Stomach (tissue), 8 donors: ENCODE measurements at regions not wholly inside any gene's neighbourhood (a gene's known extent, or its start where the extent isn't known, plus 50 kb on each side); places are given as distances from the start of the nearest gene placed in this dataset.
"Not testable (repeated sequence)": the region's sequence is repeated elsewhere in the genome, so short reads cannot be mapped to it uniquely, and the experiment has no call there.

ENCODE experiments used
- DNase-seq, 2 donors: peaks; one replicate each; pipeline versions ENCODE4 v3.0.0 to v3.0.0-alpha.2; 2013 to 2019
- H3K27ac ChIP-seq, 5 donors: fragments of 200-600 bp in 4 of 5; sonication (generic) in 4 of 5; one replicate each; pipeline ENCODE4 v1.5.1; 2013 to 2019; ENCODE audit warnings: mild to moderate bottlenecking in 1 of 5, moderate library complexity in 1 of 5
- H3K27me3 ChIP-seq, 3 donors: fragments of 200-600 bp; sonication (generic); one replicate each; pipeline ENCODE4 v1.5.1; 2017 to 2019; ENCODE audit warnings: mixed run types in 1 of 3
- H3K36me3 ChIP-seq, 4 donors: fragments of 200-600 bp; sonication (generic); 1 replicate in 3 of 4; 2 replicates in 1 of 4; pipeline ENCODE4 v1.5.1; 2016 to 2019
- H3K4me1 ChIP-seq, 4 donors: fragments of 200-600 bp; sonication (generic); one replicate each; pipeline ENCODE4 v1.5.1; 2016 to 2019
- H3K4me3 ChIP-seq, 4 donors: fragments of 200-600 bp; sonication (generic) in 3 of 4; one replicate each; pipeline ENCODE4 v1.5.1; 2016 to 2019; ENCODE audit warnings: mild to moderate bottlenecking in 1 of 4
- H3K9me3 ChIP-seq, 4 donors: fragments of 200-600 bp; sonication (generic); one replicate each; pipeline ENCODE4 v1.5.1; 2016 to 2019
- CTCF ChIP-seq, 7 experiments: fragments of 450-650 bp in 4 of 7; fragments of 200-600 bp in 3 of 7; sonication (generic) in 3 of 7; IDR thresholded peaks; one replicate each; pipeline ENCODE4 v1.5.1; 2016 to 2019; ENCODE audit warnings: antibody characterized with exemption in 7 of 7, control low read depth in 2 of 7, mild to moderate bottlenecking in 1 of 7
- EP300 ChIP-seq: sonication (generic); formaldehyde crosslinking; IDR thresholded peaks from one replicate; pipeline ENCODE4 v1.6.1; 2017; ENCODE audit warnings: antibody characterized with exemption
- POLR2A ChIP-seq, 4 donors: fragments of 450-650 bp; IDR thresholded peaks; one replicate each; pipeline ENCODE4 v1.6.1; 2016; ENCODE audit warnings: antibody characterized with exemption in 4 of 4, control low read depth in 2 of 4, mild to moderate bottlenecking in 1 of 4, moderate library complexity in 1 of 4
- POLR2AphosphoS5 ChIP-seq, 3 donors: sonication (generic); formaldehyde crosslinking; IDR thresholded peaks; one replicate each; pipeline ENCODE4 v1.6.1; 2016; ENCODE audit warnings: antibody characterized with exemption in 3 of 3
- WGBS, 5 donors: extraction: QIAGEN DNeasy Blood & Tissue Kit in 3 of 5; methylation state at CpG; one replicate each; pipeline versions ENCODE4 v1.1.5 to v1.1.7; 2013 to 2018; 5-methylcytosine and 5-hydroxymethylcytosine counted together
- intact Hi-C: fragments of 100-400 bp; cut with DNase I; formaldehyde crosslinking; loops from one replicate; pipeline ENCODE4 v1.15.1; 2023; ENCODE audit warnings: low total_unique reads
- donor health status: healthy with polysubstance abuse.
- donor health status: Bipolar disorder and iron deficiency.
- donor health status: healthy.

DNA sequence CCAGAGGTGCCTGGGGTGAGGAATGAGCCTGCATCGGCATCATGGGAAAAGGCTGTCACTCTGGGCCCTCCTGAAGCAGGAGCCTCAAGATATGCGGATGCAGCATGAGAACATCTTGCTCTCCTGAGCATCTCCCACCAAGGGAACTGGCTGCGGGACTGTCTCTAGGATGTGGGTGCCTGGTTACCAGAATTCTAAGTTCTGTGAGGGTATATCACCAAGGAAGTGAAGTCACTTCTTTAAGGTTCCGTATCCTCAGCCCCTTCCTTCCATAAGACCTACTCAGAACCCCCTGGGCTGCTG is 86.9 kb downstream of the GGTLC2 start:
- H3K27ac ChIP-seq = no peak overlapping the region
- no peaks in the 10 kb centered on the region for H3K36me3 ChIP-seq
- H3K4me3 ChIP-seq = no peak overlapping the region
- TF ChIP-seq POLR2AphosphoS5 (IDR thresholded peaks at IDR 0.05) (no peak), CTCF (IDR thresholded peaks at IDR 0.05) (no peak)
- no peaks in the 10 kb centered on the region for H3K9me3 ChIP-seq
- 72 to 97% (median 96%) methylated on average over 3 to 4 of the region's 4 CpGs for WGBS, 5 donors
- no peak for DNase-seq
- H3K4me1 ChIP-seq = no peaks in the 10 kb centered on the region
- intact Hi-C loops = no loop called here
- peaks cover 0 to 21% (median 0%) of the 10 kb centered on the region in 3 donors for H3K27me3 ChIP-seq

DNA sequence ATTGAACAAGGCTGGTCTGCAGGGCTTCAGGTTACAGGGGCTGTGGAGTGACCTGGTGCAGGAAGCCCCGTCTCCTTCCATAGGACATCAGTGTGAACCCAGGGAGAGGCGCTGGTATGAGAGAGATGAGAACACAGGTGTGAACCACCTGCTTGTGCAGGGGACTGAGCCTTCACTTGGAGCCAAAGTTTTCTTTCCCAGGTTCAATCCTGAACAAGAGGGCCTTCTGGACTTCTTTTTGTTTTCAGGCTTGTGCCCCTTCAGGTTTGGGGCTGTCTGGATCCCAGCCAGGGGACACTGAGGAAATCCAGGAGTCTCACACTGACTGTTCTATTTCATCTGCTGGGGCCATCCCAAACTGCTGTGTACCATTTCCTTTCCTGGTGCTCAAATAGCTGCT is 88.6 kb downstream of the GGTLC2 start:
- H3K4me3 ChIP-seq, DNase-seq, H3K9me3 ChIP-seq, intact Hi-C loops, H3K27ac ChIP-seq, H3K4me1 ChIP-seq, H3K36me3 ChIP-seq: not testable (repeated sequence)
- peaks cover 0 to 22% (median 0%) of the 10 kb centered on the region in 3 donors for H3K27me3 ChIP-seq
- WGBS, 5 donors = 76 to 100% (median 77%) methylated on average over 2 of the region's 2 CpGs

- H3K27ac ChIP-seq = no peak overlapping the region
- H3K27me3 ChIP-seq = peaks cover 0 to 27% (median 0%) of the 10 kb centered on the region in 3 donors
- TF ChIP-seq EP300 = no peak
- no peak for TF ChIP-seq POLR2AphosphoS5 (IDR thresholded peaks at IDR 0.05)
- no peak for TF ChIP-seq POLR2A (IDR thresholded peaks at IDR 0.05)
- no peak for TF ChIP-seq CTCF (IDR thresholded peaks at IDR 0.05)
- DNase-seq = no peak
- intact Hi-C loops = no loop called here
- no peaks in the 10 kb centered on the region for H3K9me3 ChIP-seq
- H3K4me1 ChIP-seq = no peaks in the 10 kb centered on the region
- 79 to 85% (median 80%) methylated on average over 7 of the region's 7 CpGs for WGBS, 5 donors
- H3K4me3 ChIP-seq = no peak overlapping the region
- H3K36me3 ChIP-seq = no peaks in the 10 kb centered on the region
Measured at GRCh38 chr22:22733881-22734373, 89.5 kb downstream of the GGTLC2 start.

- intact Hi-C loops = not testable (repeated sequence)
Measured at GRCh38 chr22:22734395-22735272, 90.2 kb downstream of the GGTLC2 start.

GRCh38 chr22:22735276-22735675 is 90.9 kb downstream of the GGTLC2 start:
- intact Hi-C loops, H3K4me3 ChIP-seq, H3K36me3 ChIP-seq, DNase-seq, H3K9me3 ChIP-seq, H3K4me1 ChIP-seq, H3K27ac ChIP-seq: not testable (repeated sequence)
- peaks cover 0 to 24% (median 0%) of the 10 kb centered on the region in 3 donors for H3K27me3 ChIP-seq
- 90 to 95% (median 92%) methylated on average over 4 of the region's 4 CpGs for WGBS, 5 donors

More at GRCh38 chr22:22734395-22735272, 90.2 kb downstream of the GGTLC2 start:
- H3K36me3 ChIP-seq, DNase-seq, H3K4me1 ChIP-seq, H3K27ac ChIP-seq, H3K4me3 ChIP-seq, H3K9me3 ChIP-seq: not testable (repeated sequence)
- H3K27me3 ChIP-seq = peaks cover 0 to 30% (median 0%) of the 10 kb centered on the region in 3 donors
- WGBS, 5 donors = 73 to 87% (median 80%) methylated on average over 16 to 17 of the region's 17 CpGs
